K562 (cell line): ENCODE measurements at regions not wholly inside any gene's neighbourhood (a gene's known extent, or its start where the extent isn't known, plus 50 kb on each side); places are given as distances from the start of the nearest gene placed in this dataset.

Source experiments
- ATAC-seq: fragments of 200-7000 bp; cut with Tn5 transposase; 3 replicates; pipeline ENCODE4 v1.9.1; 2020; ENCODE audit warnings: moderate library complexity
- BruUV-seq: library from RNA; stranded (reverse); fragments of 400-500 nt; replicated peaks from 2 replicates; lab custom pipeline; 2021; lab: Mats Ljungman, UMichigan
- CTCF ChIA-PET: fragments of 300-600 bp; formaldehyde crosslinking; extraction: SDS; loops from one replicate; lab custom pipeline; 2021; ENCODE audit warnings: low intra/inter-chr PET ratio; lab: Yijun Ruan, JAX
- POLR2A ChIA-PET: fragments of 300-600, 350-650 bp; sonication (Branson Sonifier 250); formaldehyde crosslinking; extraction: SDS; loops from one replicate; lab custom pipeline; 2021; ENCODE audit warnings: antibody characterized with exemption, inconsistent platforms; lab: Yijun Ruan, JAX
- DNase-seq, 4 experiments: peaks; one replicate each; pipeline versions ENCODE4 v3.0.0 to v3.0.0-alpha.2; 2011 to 2018; ENCODE audit warnings: low spot score in 3 of 4, mixed read lengths in 3 of 4; ENCODE audit errors: extremely low read depth in 1 of 4
- FAIRE-seq: peaks from 2 replicates; lab custom pipeline; 2011; peaks lifted over from hg19 to GRCh38; lab: Jason Lieb, UNC
- H2AFZ ChIP-seq: 2 replicates; pipeline ENCODE4 v1.6.0; 2011; ENCODE audit warnings: low read depth, low read length, control low read depth, inconsistent platforms
- H3K27ac ChIP-seq: fragments of 200-600 bp; 3 replicates; pipeline ENCODE4 v1.8.0; 2011; ENCODE audit warnings: low read depth, mild to moderate bottlenecking, control low read depth, inconsistent platforms, low read length, moderate library complexity, mixed read lengths; ENCODE audit errors: extremely low read depth
- H3K27me3 ChIP-seq, 2 experiments: fragments of 300-600 bp in 1 of 2; 2 replicates in 1 of 2; 3 replicates in 1 of 2; pipeline versions ENCODE4 v1.6.0 to v1.8.0; 2011; ENCODE audit warnings: inconsistent platforms in 2 of 2, low read length in 2 of 2, mild to moderate bottlenecking in 1 of 2, mixed read lengths in 1 of 2, moderate library complexity in 1 of 2; ENCODE audit not compliant: control insufficient read depth in 2 of 2, insufficient read depth in 2 of 2
- H3K36me3 ChIP-seq: fragments of 300-600 bp; 3 replicates; pipeline ENCODE4 v1.8.0; 2011; ENCODE audit warnings: mild to moderate bottlenecking, low read length, inconsistent platforms; ENCODE audit not compliant: control insufficient read depth, insufficient read depth
- H3K4me1 ChIP-seq, 2 experiments: fragments of 200-600 bp in 1 of 2; replicated peaks in 1 of 2; 2 replicates in 1 of 2; 3 replicates in 1 of 2; pipeline versions ENCODE4 v1.5.1 to v1.8.0; 2011; ENCODE audit warnings: inconsistent platforms in 2 of 2, low read length in 2 of 2, mild to moderate bottlenecking in 1 of 2, mixed read lengths in 1 of 2, moderate library complexity in 1 of 2; ENCODE audit not compliant: control insufficient read depth in 2 of 2, insufficient read depth in 2 of 2
- H3K4me2 ChIP-seq: 2 replicates; pipeline ENCODE4 v1.6.1; 2011; ENCODE audit warnings: low read length, control low read depth, inconsistent platforms, mixed read lengths; ENCODE audit not compliant: insufficient read depth
- H3K4me3 ChIP-seq: fragments of 200-600 bp; sonication (generic), shearing (Covaris generic); 2 replicates; pipeline ENCODE4 v1.5.1; 2016; ENCODE audit warnings: control low read depth, inconsistent platforms
- H3K79me2 ChIP-seq: fragments of 200-600 bp; 3 replicates; pipeline ENCODE4 v1.8.0; 2011; ENCODE audit warnings: low read length, inconsistent platforms; ENCODE audit not compliant: control insufficient read depth, insufficient read depth
- H3K9ac ChIP-seq, 2 experiments: 2 replicates each; pipeline versions ENCODE4 v1.6.0 to v1.6.1; 2011; ENCODE audit warnings: low read depth in 2 of 2, low read length in 2 of 2, control low read depth in 1 of 2, inconsistent platforms in 1 of 2, mild to moderate bottlenecking in 1 of 2, mixed read lengths in 1 of 2; ENCODE audit not compliant: insufficient read depth in 1 of 2
- H3K9me1 ChIP-seq: one replicate; pipeline ENCODE4 v1.6.0; 2011; ENCODE audit warnings: inconsistent platforms, mild to moderate bottlenecking, low read length, moderate library complexity; ENCODE audit not compliant: control insufficient read depth, insufficient read depth
- H3K9me3 ChIP-seq: replicated peaks from 2 replicates; pipeline ENCODE4 v1.5.1; 2011; ENCODE audit warnings: low read depth, low read length, inconsistent platforms; ENCODE audit not compliant: control insufficient read depth, insufficient read depth
- H4K20me1 ChIP-seq: replicated peaks from 2 replicates; pipeline ENCODE4 v1.6.1; 2011; ENCODE audit warnings: low read length, inconsistent platforms, mixed read lengths; ENCODE audit not compliant: control insufficient read depth, insufficient read depth
- CBFA2T2 ChIP-seq: fragments of 450-650 bp; conservative IDR thresholded peaks from 2 replicates; pipeline ENCODE4 v1.6.1; 2017; ENCODE audit warnings: mild to moderate bottlenecking
- KLF16 ChIP-seq: IDR thresholded peaks from 2 replicates; pipeline ENCODE4 v1.6.1; 2016; ENCODE audit warnings: antibody characterized with exemption
- LCOR ChIP-seq: sonication (generic); formaldehyde crosslinking; IDR thresholded peaks from 2 replicates; pipeline ENCODE4 v1.8.0; 2022; ENCODE audit warnings: mild to moderate bottlenecking, missing genetic modification reagents
- NFIX ChIP-seq: fragments of 250-450 bp; sonication (Bioruptor Pico); IDR thresholded peaks from 2 replicates; pipeline ENCODE4 v1.4.0; 2020; ENCODE audit warnings: low read depth, mild to moderate bottlenecking, moderate library complexity
- TEAD4 ChIP-seq, 2 experiments: sonication (generic) in 1 of 2; formaldehyde crosslinking in 1 of 2; IDR thresholded peaks; 2 replicates each; pipeline versions ENCODE4 v1.6.1 to v1.8.0; 2012 to 2022; ENCODE audit warnings: borderline replicate concordance in 1 of 2, inconsistent platforms in 1 of 2, low read length in 1 of 2, mild to moderate bottlenecking in 1 of 2, missing genetic modification reagents in 1 of 2
- ZNF165 ChIP-seq: fragments of 250-450 bp; sonication (Bioruptor Pico); IDR thresholded peaks from 2 replicates; pipeline ENCODE4 v1.4.0; 2020; ENCODE audit warnings: borderline replicate concordance
- ZNF197 ChIP-seq: fragments of 200-800 bp; sonication (Bioruptor generic); IDR thresholded peaks from 2 replicates; pipeline ENCODE4 v1.6.1; 2016; ENCODE audit warnings: low read depth, missing genetic modification characterization, missing compliant biosample characterization
- ZNF41 ChIP-seq: fragments of 250-450 bp; sonication (Bioruptor Pico); conservative IDR thresholded peaks from 2 replicates; pipeline ENCODE4 v1.4.0; 2020; ENCODE audit warnings: mild to moderate bottlenecking
- WGBS: fragments of 100-300 bp; shearing (Covaris generic); methylation state at CpG from one replicate; pipeline ENCODE4 v1.1.6; 2016; ENCODE audit warnings: low coverage, mixed read lengths; ENCODE audit not compliant: insufficient coverage; ENCODE audit errors: missing lambda C conversion rate; 5-methylcytosine and 5-hydroxymethylcytosine counted together
- in situ Hi-C: fragments of 300-500 bp; cut with MboI; formaldehyde crosslinking; loops from 4 replicates; pipeline ENCODE4 v1.15.0; 2018; ENCODE audit warnings: inconsistent platforms, mixed read lengths
- intact Hi-C: fragments of 100-400 bp; cut with micrococcal nuclease; formaldehyde crosslinking; loops from 2 replicates; pipeline ENCODE4 v1.14.2; 2022
- TF ChIP-seq, protein P1 (sequence below): sonication (generic); IDR thresholded peaks from 2 replicates; pipeline ENCODE4 v1.6.1; 2016
- TF ChIP-seq, protein P2 (sequence below): fragments of 450-650 bp; formaldehyde crosslinking; IDR thresholded peaks from 2 replicates; pipeline ENCODE4 v1.4.0; 2020; ENCODE audit warnings: mild to moderate bottlenecking, moderate library complexity

DNA sequence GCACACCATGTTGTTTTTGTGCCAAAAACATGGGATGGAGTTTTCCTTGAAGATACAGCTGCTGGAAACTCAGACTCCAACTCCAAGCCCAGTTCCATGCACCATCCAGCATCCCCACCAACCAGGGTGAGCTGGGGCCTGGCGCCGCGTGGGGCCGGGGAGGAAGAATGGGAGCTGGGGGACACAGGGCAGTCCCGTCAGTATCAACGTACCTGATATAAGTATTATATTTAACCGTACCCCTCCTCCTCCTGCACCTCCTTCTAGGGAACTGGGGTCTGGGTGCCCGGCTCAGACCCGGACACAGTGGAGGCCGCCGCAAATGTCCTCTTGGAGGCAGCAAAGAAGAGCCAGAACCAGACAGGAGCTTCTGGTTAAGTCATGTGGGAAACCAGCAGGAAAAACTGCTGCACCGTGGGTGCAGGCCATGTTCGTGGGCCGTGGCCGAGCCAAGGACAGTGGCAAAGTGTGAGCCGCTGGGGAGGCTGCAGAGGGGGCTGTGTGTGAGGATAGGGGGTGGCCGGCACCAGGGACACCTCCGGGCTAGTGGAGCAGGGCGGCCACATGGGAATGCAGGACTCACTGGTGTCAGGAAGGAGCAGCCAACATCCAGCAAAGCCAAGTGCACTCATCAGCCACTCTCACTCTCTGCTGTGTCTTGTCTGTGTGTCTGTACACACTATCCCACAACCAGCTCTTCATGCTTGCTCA lies 112.6 kb downstream of the TMEM18 start (continued):
- TF ChIP-seq, protein P1, sequence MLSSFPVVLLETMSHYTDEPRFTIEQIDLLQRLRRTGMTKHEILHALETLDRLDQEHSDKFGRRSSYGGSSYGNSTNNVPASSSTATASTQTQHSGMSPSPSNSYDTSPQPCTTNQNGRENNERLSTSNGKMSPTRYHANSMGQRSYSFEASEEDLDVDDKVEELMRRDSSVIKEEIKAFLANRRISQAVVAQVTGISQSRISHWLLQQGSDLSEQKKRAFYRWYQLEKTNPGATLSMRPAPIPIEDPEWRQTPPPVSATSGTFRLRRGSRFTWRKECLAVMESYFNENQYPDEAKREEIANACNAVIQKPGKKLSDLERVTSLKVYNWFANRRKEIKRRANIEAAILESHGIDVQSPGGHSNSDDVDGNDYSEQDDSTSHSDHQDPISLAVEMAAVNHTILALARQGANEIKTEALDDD: no peak
- TF ChIP-seq, protein P2, sequence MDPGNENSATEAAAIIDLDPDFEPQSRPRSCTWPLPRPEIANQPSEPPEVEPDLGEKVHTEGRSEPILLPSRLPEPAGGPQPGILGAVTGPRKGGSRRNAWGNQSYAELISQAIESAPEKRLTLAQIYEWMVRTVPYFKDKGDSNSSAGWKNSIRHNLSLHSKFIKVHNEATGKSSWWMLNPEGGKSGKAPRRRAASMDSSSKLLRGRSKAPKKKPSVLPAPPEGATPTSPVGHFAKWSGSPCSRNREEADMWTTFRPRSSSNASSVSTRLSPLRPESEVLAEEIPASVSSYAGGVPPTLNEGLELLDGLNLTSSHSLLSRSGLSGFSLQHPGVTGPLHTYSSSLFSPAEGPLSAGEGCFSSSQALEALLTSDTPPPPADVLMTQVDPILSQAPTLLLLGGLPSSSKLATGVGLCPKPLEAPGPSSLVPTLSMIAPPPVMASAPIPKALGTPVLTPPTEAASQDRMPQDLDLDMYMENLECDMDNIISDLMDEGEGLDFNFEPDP: no peak
- TF ChIP-seq LCOR (CRISPR knock-in tag) (no peak), ZNF41 (no peak), CBFA2T2 (no peak)

DNA sequence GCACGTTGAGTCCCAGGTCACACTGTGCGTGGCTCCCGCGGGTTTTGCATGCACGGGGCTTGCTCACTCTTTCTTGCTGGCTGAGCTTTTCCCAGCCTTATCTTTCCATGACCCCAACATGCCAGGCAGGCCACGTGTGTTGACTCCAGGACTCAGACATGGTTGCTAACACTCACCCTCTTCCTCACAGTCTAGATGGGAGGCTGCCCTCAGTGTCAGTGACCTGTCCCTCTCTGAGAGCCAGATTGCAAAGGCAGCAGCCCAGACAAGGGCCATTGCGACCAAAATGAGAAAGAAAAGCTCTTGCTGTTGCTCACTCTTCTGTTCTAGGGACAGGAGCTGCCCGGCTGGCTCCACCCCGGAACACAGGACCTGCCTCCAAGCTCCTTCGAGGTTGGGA lies 113.7 kb downstream of the TMEM18 start:
- Histone ChIP-seq H2AFZ (no peak overlapping the region), H3K4me1 (no peaks in the 10 kb centered on the region), H3K79me2 (no peaks in the 10 kb centered on the region), H3K9ac (no peak overlapping the region), H3K4me2 (no peak overlapping the region), H3K9me1 (no peaks in the 10 kb centered on the region), H3K27me3 (peaks cover 27 to 59% of the 10 kb centered on the region in 2 experiments), H3K27ac (no peak overlapping the region), H3K36me3 (no peaks in the 10 kb centered on the region), H4K20me1 (no peaks in the 10 kb centered on the region), H3K9me3 (no peaks in the 10 kb centered on the region), H3K4me3 (no peak overlapping the region)
- TF ChIP-seq ZNF197 (CRISPR knock-in tag): no peak
- TF ChIP-seq ZNF165 (CRISPR knock-in tag): no peak
- no peak for TF ChIP-seq TEAD4 (IDR thresholded peaks at IDR 0.05; ENCODE audit: low read length)
- TF ChIP-seq TEAD4 (CRISPR knock-in tag; IDR thresholded peaks at IDR 0.05; ENCODE audit: borderline replicate concordance): no peak
- TF ChIP-seq KLF16: no peak
- TF ChIP-seq NFIX (CRISPR knock-in tag): no peak
- intact Hi-C loops: no loop called here
- FAIRE-seq (no peak), DNase-seq (no peak), ATAC-seq (no peak)
- WGBS: 1% methylated on average over 9 of the region's 10 CpGs
- in situ Hi-C loops: no loop called here
- ChIA-PET CTCF (no interaction called here), POLR2A (no interaction called here)
- no TSS peak for BruUV-seq
